Pancreas (tissue), 10 donors: ENCODE measurements at regions not wholly inside any gene's neighbourhood (a gene's known extent, or its start where the extent isn't known, plus 50 kb on each side); places are given as distances from the start of the nearest gene placed in this dataset.

Source experiments
- ATAC-seq, 4 donors: fragments of 200-7000 bp; cut with Tn5 transposase; one replicate each; pipeline versions ENCODE4 v1.8.0 to v1.9.1; 2020; ENCODE audit warnings: mild to moderate bottlenecking in 4 of 4, moderate library complexity in 4 of 4
- DNase-seq, 6 donors: peaks; one replicate each; pipeline ENCODE4 v3.0.0-alpha.2; 2020
- FAIRE-seq: peaks from 2 replicates; lab custom pipeline; 2012; peaks lifted over from hg19 to GRCh38; lab: Jason Lieb, UNC
- H3K27ac ChIP-seq, 4 donors: fragments of 200-600 bp; sonication (generic); 1 replicate in 3 of 4; 2 replicates in 1 of 4; pipeline versions ENCODE4 v1.5.0 to v1.8.0; 2020
- H3K27me3 ChIP-seq, 4 donors: fragments of 200-600 bp; one replicate each; pipeline ENCODE4 v1.8.0; 2021
- H3K36me3 ChIP-seq, 3 donors: fragments of 200-600 bp; sonication (generic) in 1 of 3; one replicate each; pipeline versions ENCODE4 v1.5.0 to v1.8.0; 2020 to 2021
- H3K4me1 ChIP-seq, 3 donors: fragments of 200-600 bp; one replicate each; pipeline ENCODE4 v1.8.0; 2021
- H3K4me3 ChIP-seq, 4 donors: fragments of 200-600 bp; sonication (generic) in 2 of 4; one replicate each; pipeline versions ENCODE4 v1.5.0 to v1.8.0; 2020 to 2021
- H3K9me3 ChIP-seq, 4 donors: fragments of 200-600 bp; one replicate each; pipeline ENCODE4 v1.8.0; 2021
- WGBS, 2 donors: extraction: QIAGEN DNeasy Blood & Tissue Kit; methylation state at CpG; one replicate each; pipeline ENCODE4 v1.1.7; 2013; 5-methylcytosine and 5-hydroxymethylcytosine counted together
- intact Hi-C, 3 donors: fragments of 100-400 bp; cut with DNase I; formaldehyde crosslinking; loops; one replicate each; pipeline versions ENCODE4 v1.11.1 to v1.14.2; 2022
- TF ChIP-seq, protein P1 (sequence below), 4 donors: fragments of 200-600 bp; sonication (generic) in 3 of 4; IDR thresholded peaks; one replicate each; pipeline versions ENCODE4 v1.5.0 to v1.8.0; 2021; ENCODE audit warnings: antibody characterized with exemption in 4 of 4
- donor health status: healthy with polysubstance abuse.
- donor health status: DM: no; HTN: no; CAD: no; lungs with moderate emphysema.
- donor health status: DM: no; HTN: no; CAD: no.
- donor health status: control.
- donor health status: control.
- donor health status: Bipolar disorder and iron deficiency.
- donor health status: DM: yes; HTN: yes; CAD: no.
- donor health status: DM: no; HTN: no; CAD: no.
- donor health status: DM: no; HTN: no; CAD: no.
- donor health status: DM: yes; HTN: yes; CAD: no.

DNA sequence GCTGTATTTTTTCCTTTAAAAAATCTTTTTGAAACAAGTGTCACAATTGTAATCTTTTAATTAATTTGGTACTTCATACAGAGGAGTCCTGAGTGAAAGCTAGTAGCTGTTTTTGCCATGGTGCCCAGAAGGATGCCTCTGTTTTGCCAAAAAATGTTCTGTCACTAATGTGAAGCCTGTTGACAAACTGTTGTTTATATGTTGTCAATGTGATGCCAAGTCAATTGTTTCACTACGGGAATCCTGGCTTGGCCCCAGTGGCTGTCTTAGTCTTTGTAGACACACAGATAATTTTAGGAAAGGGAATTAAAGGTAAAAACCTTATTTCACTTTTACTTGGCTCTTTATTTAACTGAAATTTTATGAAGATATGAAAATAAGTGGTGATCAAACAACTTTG is 706.4 kb upstream of the MMS22L start:
- TF ChIP-seq, protein P1, sequence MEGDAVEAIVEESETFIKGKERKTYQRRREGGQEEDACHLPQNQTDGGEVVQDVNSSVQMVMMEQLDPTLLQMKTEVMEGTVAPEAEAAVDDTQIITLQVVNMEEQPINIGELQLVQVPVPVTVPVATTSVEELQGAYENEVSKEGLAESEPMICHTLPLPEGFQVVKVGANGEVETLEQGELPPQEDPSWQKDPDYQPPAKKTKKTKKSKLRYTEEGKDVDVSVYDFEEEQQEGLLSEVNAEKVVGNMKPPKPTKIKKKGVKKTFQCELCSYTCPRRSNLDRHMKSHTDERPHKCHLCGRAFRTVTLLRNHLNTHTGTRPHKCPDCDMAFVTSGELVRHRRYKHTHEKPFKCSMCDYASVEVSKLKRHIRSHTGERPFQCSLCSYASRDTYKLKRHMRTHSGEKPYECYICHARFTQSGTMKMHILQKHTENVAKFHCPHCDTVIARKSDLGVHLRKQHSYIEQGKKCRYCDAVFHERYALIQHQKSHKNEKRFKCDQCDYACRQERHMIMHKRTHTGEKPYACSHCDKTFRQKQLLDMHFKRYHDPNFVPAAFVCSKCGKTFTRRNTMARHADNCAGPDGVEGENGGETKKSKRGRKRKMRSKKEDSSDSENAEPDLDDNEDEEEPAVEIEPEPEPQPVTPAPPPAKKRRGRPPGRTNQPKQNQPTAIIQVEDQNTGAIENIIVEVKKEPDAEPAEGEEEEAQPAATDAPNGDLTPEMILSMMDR (IDR thresholded peaks at IDR 0.05) = no peak
- no peak overlapping the region for H3K4me3 ChIP-seq
- no peaks in the 10 kb centered on the region for H3K4me1 ChIP-seq
- ATAC-seq (no peak), DNase-seq (no peak), FAIRE-seq (no peak)
- H3K9me3 ChIP-seq = no peaks in the 10 kb centered on the region
- no peaks in the 10 kb centered on the region for H3K36me3 ChIP-seq
- no peaks in the 10 kb centered on the region for H3K27me3 ChIP-seq
- 8 to 11% methylated on average over 1 of the region's 1 CpG for WGBS, 2 donors
- intact Hi-C loops = no loop called here
- H3K27ac ChIP-seq = no peak overlapping the region

DNA sequence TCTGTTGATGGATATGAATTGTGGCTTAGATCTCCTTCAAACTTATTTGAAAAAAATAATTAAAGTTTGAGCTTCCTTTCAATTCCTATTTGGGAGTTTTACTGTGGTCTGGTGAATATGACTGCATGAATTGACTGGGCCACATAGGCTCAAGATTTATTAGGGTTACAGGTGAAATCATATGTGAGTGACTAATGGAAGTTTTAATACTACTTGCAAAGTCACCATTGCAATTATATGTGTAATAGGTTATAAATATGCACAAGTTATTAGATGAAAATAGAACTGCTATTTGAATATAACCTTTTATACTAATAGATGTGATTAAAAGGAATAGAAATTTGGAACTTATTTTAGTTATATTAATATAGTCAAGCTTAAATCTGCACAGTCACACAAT is 712.1 kb upstream of the MMS22L start:
- Histone ChIP-seq H3K4me3 (no peak overlapping the region), H3K27ac (no peak overlapping the region), H3K36me3 (no peaks in the 10 kb centered on the region), H3K9me3 (no peaks in the 10 kb centered on the region), H3K27me3 (no peaks in the 10 kb centered on the region), H3K4me1 (no peaks in the 10 kb centered on the region)
- intact Hi-C loops = no loop called here
- DNase-seq (no peak), FAIRE-seq (no peak), ATAC-seq (no peak)
- TF ChIP-seq, protein P1 (IDR thresholded peaks at IDR 0.05) = no peak

DNA sequence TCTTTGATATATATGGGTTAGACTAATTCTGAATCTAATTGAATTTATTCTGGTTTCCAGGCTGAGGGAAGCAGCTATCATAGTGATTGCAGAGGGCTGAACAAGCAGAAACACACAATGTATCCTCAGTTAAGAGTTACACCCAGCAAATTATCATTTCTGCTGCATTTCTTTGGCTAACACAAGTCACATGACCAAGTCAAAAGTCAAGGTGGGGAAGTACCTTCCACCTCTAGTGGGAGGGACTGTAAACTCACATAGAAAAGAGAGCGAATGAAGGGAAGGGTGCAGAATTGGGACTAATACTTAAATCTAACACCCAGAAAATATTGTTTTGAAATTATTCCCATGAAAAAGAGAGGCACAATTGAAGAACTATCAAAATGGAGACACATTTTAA is 719.7 kb upstream of the MMS22L start:
- Histone ChIP-seq H3K27ac (no peak overlapping the region), H3K27me3 (no peaks in the 10 kb centered on the region), H3K9me3 (no peaks in the 10 kb centered on the region), H3K4me3 (no peak overlapping the region), H3K4me1 (no peaks in the 10 kb centered on the region), H3K36me3 (no peaks in the 10 kb centered on the region)
- no peak for DNase-seq
- intact Hi-C loops = no loop called here
- no peak for ATAC-seq
- 83 to 100% methylated on average over 1 of the region's 1 CpG for WGBS, 2 donors
- no peak for FAIRE-seq
- TF ChIP-seq, protein P1 (IDR thresholded peaks at IDR 0.05) = no peak

DNA sequence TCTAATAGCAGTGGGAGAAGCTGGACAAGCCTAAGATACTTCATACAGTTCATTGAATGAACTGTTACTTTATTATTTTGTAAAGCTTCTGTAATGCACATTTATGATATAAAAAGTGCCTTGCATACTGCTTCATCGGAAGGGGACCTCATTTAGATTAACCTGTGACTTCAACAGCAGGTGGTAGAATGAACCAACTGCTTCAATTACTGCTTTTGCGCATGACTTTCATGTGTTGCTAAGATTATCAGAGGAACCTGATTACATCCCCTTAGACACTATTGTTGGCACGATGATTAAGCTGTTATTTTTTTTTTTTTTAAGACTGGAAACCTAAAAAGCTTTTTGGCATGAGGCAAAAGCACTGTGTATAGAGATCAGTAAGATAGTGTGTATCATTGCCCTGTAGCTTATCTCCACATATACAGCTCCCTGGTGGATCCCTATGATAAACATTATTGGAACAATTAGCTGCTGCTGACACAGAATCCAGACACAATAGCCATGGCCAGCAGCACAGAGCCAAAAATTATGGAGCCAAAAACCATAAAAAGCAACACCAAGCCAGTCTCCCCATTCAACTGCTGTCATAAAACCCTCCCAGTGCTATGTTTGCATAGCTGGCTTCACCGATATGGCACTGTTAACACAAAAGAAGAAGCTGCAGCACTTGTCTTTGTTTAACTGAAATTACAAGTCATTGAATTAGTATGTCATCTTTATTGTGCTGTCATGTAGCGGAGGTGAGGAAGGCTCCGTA is 731.6 kb upstream of the MMS22L start:
- FAIRE-seq (no peak), DNase-seq (no peak), ATAC-seq (no peak)
- 30 to 31% methylated on average over 6 of the region's 6 CpGs for WGBS, 2 donors
- intact Hi-C loops = no loop called here
- no peaks in the 10 kb centered on the region for H3K9me3 ChIP-seq
- H3K4me1 ChIP-seq = no peaks in the 10 kb centered on the region
- TF ChIP-seq, protein P1 (IDR thresholded peaks at IDR 0.05) = no peak
- H3K27ac ChIP-seq = no peak overlapping the region
- H3K4me3 ChIP-seq = no peak overlapping the region
- H3K36me3 ChIP-seq = no peaks in the 10 kb centered on the region
- no peaks in the 10 kb centered on the region for H3K27me3 ChIP-seq

DNA sequence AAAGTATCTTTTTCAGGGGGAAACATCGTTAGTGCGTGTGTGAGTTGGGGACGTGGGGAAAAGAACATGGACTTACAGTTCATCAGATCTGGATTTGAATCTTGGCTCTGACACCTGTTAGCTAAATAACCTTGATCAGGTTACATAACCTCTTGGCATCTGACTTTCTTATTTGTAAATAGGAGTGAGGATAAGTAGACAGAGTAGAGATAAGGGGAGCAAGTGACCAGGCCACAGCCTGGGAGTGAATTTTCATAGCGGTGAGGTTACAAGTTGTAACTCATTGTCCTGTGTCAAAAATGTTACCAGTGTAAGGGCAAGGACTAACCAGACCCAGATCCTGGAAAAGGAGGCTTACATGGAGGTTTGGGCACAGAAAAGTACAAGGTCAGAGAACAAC is 733.5 kb upstream of the MMS22L start:
- Histone ChIP-seq H3K27me3 (no peaks in the 10 kb centered on the region), H3K27ac (no peak overlapping the region), H3K4me3 (no peak overlapping the region), H3K4me1 (no peaks in the 10 kb centered on the region), H3K9me3 (no peaks in the 10 kb centered on the region), H3K36me3 (no peaks in the 10 kb centered on the region)
- DNase-seq (no peak), FAIRE-seq (no peak), ATAC-seq (peak in 1 of 4 donors; percentile 36)
- WGBS, 2 donors = 21 to 28% methylated on average over 4 of the region's 4 CpGs
- TF ChIP-seq, protein P1 (IDR thresholded peaks at IDR 0.05) = no peak
- intact Hi-C loops = no loop called here
